GM23248 (cell line): ENCODE measurements at regions not wholly inside any gene's neighbourhood (a gene's known extent, or its start where the extent isn't known, plus 50 kb on each side); places are given as distances from the start of the nearest gene placed in this dataset.

Source experiments
- EZH2 ChIP-seq: fragments of 200-600 bp; sonication (generic); IDR thresholded peaks from 2 replicates; pipeline ENCODE4 v1.6.1; 2018; ENCODE audit warnings: antibody characterized with exemption, mild to moderate bottlenecking; ENCODE audit not compliant: insufficient read depth, poor library complexity, severe bottlenecking
- EZH2phosphoT487 ChIP-seq: fragments of 200-600 bp; sonication (generic); IDR thresholded peaks from 2 replicates; pipeline ENCODE4 v1.6.1; 2018; ENCODE audit warnings: antibody characterized with exemption, moderate library complexity, mild to moderate bottlenecking, low read depth; ENCODE audit not compliant: insufficient read depth

GRCh38 chr3:72380711-72381493 is 467.3 kb downstream of the SHQ1 start:
- no peak for TF ChIP-seq EZH2
- TF ChIP-seq EZH2phosphoT487, result no peak
